ENCODE measurements at regions not wholly inside any gene's neighbourhood (a gene's known extent, or its start where the extent isn't known, plus 50 kb on each side); places are given as distances from the start of the nearest gene placed in this dataset.
"Not testable (repeated sequence)": the region's sequence is repeated elsewhere in the genome, so short reads cannot be mapped to it uniquely, and the experiment has no call there.

DNA sequence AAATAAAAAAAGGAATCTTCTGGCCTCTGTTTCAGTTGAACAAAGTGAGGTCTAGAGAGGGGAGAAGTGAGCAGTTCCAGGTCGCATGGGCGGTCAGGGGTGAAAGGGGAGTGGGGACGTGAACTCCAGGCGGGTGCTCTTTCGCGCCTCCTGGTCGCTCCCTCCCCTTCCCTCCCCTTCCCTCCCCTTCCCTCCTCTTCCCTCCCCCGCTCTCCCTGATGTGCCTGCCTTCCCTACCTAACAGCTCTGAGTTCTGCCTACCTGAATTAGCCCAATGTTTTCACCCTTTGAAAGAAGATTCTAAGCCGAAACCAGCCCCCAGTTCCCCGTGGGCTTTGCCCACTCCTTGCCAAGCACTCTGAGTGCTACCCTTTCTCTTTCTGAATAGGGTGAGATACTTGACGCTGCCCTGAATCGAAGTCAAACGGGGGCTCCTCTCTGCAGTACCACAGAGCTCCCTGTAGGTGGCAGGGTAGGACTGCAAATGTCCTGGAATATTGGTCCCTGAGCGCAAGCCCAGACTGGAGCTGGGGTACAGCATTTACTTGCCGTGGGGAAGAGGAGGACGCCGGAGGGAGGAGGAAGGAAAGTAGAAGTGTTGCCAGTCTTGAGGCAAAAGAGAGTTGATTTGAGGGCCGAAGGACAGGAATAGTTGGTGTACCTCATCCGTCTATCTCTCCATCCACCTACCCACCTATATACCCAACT is 214.4 kb downstream of the NPIPA7 start:
- CTCF ChIA-PET; POLR2A ChIA-PET; H3K36me3 ChIP-seq (ENCODE audit: control insufficient read depth in 2 of 3, insufficient read depth in 3 of 3, low read length in 3 of 3); H3K27me3 Mint-ChIP-seq; H3K4me1 ChIP-seq (ENCODE audit: control insufficient read depth in 2 of 2, insufficient read depth in 2 of 2, low read length in 2 of 2); H3K4me3 Mint-ChIP-seq; H3K4me3 ChIP-seq (ENCODE audit: low read length); H3K27me3 ChIP-seq (ENCODE audit: control insufficient read depth in 2 of 2, insufficient read depth in 2 of 2, low read length in 2 of 2); H3K36me3 Mint-ChIP-seq; intact Hi-C loops (cut with micrococcal nuclease); H3K9me3 ChIP-seq (ENCODE audit: control insufficient read depth in 2 of 3, low read length in 3 of 3); H3K27ac Mint-ChIP-seq; H3K27ac ChIP-seq (ENCODE audit: low read depth, low read length); H3K9me3 Mint-ChIP-seq: not testable (repeated sequence)
- ATAC-seq: peak; percentile 91
- DNase-seq: peak in 7 of 9 donors; percentile 11 to 51 (median 43)
- H3K4me1 Mint-ChIP-seq: peaks cover 0 to 18% (median 0%) of the 10 kb centered on the region in 7 donors

- H3K4me3 ChIP-seq (ENCODE audit: low read length); POLR2A ChIA-PET; H3K9me3 ChIP-seq (ENCODE audit: control insufficient read depth in 2 of 3, low read length in 3 of 3); CTCF ChIA-PET; DNase-seq; H3K27me3 ChIP-seq (ENCODE audit: control insufficient read depth in 2 of 2, insufficient read depth in 2 of 2, low read length in 2 of 2); H3K27ac ChIP-seq (ENCODE audit: low read depth, low read length); H3K36me3 Mint-ChIP-seq; ATAC-seq; H3K9me3 Mint-ChIP-seq; H3K27me3 Mint-ChIP-seq; intact Hi-C loops (cut with micrococcal nuclease); H3K36me3 ChIP-seq (ENCODE audit: control insufficient read depth in 2 of 3, insufficient read depth in 3 of 3, low read length in 3 of 3); H3K4me1 ChIP-seq (ENCODE audit: control insufficient read depth in 2 of 2, insufficient read depth in 2 of 2, low read length in 2 of 2): not testable (repeated sequence)
- Mint-ChIP-seq H3K4me3 (peak overlapping the region in 1 of 10 donors; percentile 55), H3K4me1 (peaks cover 0 to 23% (median 0%) of the 10 kb centered on the region in 7 donors), H3K27ac (peak overlapping the region in 1 of 9 donors; percentile 65)
These were observed 216.2 kb downstream of the NPIPA7 start for GRCh38 chr16:16595029-16595718.

DNA sequence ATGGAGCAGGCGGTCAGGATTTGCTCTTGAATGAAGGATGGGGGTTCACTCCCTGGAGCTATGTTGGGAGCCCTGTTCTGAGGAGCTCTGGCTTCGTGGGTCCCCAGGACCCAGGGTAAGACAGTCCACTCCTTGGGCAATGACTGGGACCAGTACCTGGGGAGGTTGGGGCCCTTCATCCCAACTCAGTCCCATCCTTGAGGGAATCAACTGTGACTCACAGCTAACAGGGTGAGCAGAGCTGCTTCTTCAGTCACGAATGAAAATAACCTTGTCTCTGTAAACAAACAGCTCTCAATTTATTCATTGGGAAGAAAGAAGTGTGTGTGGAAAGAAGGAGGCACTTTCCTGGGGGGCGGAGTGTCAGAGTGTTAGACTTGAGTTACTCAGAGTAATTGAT is 222.3 kb downstream of the NPIPA7 start:
- H3K4me1 ChIP-seq (ENCODE audit: control insufficient read depth in 2 of 2, insufficient read depth in 2 of 2, low read length in 2 of 2); H3K9me3 Mint-ChIP-seq; H3K4me3 ChIP-seq (ENCODE audit: low read length); ATAC-seq; H3K27me3 Mint-ChIP-seq; H3K36me3 ChIP-seq (ENCODE audit: control insufficient read depth in 2 of 3, insufficient read depth in 3 of 3, low read length in 3 of 3); intact Hi-C loops (cut with micrococcal nuclease); CTCF ChIA-PET; H3K9me3 ChIP-seq (ENCODE audit: control insufficient read depth in 2 of 3, low read length in 3 of 3); H3K27me3 ChIP-seq (ENCODE audit: control insufficient read depth in 2 of 2, insufficient read depth in 2 of 2, low read length in 2 of 2); DNase-seq; H3K4me3 Mint-ChIP-seq; H3K36me3 Mint-ChIP-seq; H3K27ac ChIP-seq (ENCODE audit: low read depth, low read length); POLR2A ChIA-PET: not testable (repeated sequence)
- Mint-ChIP-seq H3K27ac (peak overlapping the region in 1 of 9 donors; percentile 10), H3K4me1 (peaks cover 0 to 17% (median 0%) of the 10 kb centered on the region in 7 donors)

DNA sequence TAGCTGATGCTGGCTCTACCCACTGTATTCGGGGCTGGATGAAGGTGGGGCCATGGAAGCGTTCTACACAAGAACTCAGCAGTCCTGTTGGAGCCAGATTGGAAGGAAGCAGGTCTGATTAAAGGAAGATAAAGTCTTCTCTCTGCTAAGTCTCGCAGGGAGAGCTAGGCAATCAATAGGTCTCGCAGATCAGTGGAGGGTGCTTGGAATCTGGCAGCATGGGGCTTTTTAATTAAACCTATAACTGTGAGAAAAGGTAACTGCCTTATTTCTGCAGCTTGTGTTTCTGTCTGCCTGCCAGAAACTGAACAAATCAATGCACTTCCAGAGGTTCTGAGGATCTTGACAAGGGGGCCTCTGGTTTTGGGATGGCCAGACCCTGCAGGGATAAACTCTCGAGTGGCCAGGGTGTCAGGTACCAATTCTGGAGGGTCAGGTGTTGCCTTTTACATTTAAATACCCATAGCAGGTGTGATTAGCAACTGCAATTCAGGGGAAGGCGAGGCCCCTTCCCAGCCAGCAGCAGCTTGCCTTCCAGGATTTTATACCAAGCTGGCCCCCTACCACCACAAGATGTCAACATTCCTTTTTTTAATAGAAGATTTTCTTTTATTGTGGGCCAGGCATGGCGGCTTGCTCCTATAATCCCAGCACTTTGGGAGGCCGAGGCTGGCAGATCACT is 228.6 kb downstream of the NPIPA7 start:
- H3K4me3 Mint-ChIP-seq; H3K36me3 Mint-ChIP-seq; H3K27me3 Mint-ChIP-seq; DNase-seq; ATAC-seq; H3K27me3 ChIP-seq (ENCODE audit: control insufficient read depth in 2 of 2, insufficient read depth in 2 of 2, low read length in 2 of 2); H3K36me3 ChIP-seq (ENCODE audit: control insufficient read depth in 2 of 3, insufficient read depth in 3 of 3, low read length in 3 of 3); POLR2A ChIA-PET; H3K9me3 Mint-ChIP-seq; H3K4me3 ChIP-seq (ENCODE audit: low read length); H3K27ac ChIP-seq (ENCODE audit: low read depth, low read length); H3K27ac Mint-ChIP-seq; H3K4me1 ChIP-seq (ENCODE audit: control insufficient read depth in 2 of 2, insufficient read depth in 2 of 2, low read length in 2 of 2); CTCF ChIA-PET; H3K4me1 Mint-ChIP-seq; H3K9me3 ChIP-seq (ENCODE audit: control insufficient read depth in 2 of 3, low read length in 3 of 3); intact Hi-C loops (cut with micrococcal nuclease): not testable (repeated sequence)

- H3K27ac ChIP-seq (ENCODE audit: low read depth, low read length); H3K9me3 ChIP-seq (ENCODE audit: control insufficient read depth in 2 of 3, low read length in 3 of 3); H3K36me3 Mint-ChIP-seq; H3K4me3 ChIP-seq (ENCODE audit: low read length); H3K4me3 Mint-ChIP-seq; intact Hi-C loops (cut with micrococcal nuclease); H3K27ac Mint-ChIP-seq; H3K4me1 ChIP-seq (ENCODE audit: control insufficient read depth in 2 of 2, insufficient read depth in 2 of 2, low read length in 2 of 2); H3K4me1 Mint-ChIP-seq; H3K27me3 Mint-ChIP-seq; ATAC-seq; H3K36me3 ChIP-seq (ENCODE audit: control insufficient read depth in 2 of 3, insufficient read depth in 3 of 3, low read length in 3 of 3); H3K27me3 ChIP-seq (ENCODE audit: control insufficient read depth in 2 of 2, insufficient read depth in 2 of 2, low read length in 2 of 2); DNase-seq; H3K9me3 Mint-ChIP-seq; POLR2A ChIA-PET: not testable (repeated sequence)
- CTCF ChIA-PET: interaction anchor here (0.7 kb wide), 1 partner anchor 1310 kb away, joined by 4 read pairs; no protein-coding TSS in a partner anchor
These were observed 230.7 kb downstream of the NPIPA7 start for GRCh38 chr16:16609627-16610026.

DNA sequence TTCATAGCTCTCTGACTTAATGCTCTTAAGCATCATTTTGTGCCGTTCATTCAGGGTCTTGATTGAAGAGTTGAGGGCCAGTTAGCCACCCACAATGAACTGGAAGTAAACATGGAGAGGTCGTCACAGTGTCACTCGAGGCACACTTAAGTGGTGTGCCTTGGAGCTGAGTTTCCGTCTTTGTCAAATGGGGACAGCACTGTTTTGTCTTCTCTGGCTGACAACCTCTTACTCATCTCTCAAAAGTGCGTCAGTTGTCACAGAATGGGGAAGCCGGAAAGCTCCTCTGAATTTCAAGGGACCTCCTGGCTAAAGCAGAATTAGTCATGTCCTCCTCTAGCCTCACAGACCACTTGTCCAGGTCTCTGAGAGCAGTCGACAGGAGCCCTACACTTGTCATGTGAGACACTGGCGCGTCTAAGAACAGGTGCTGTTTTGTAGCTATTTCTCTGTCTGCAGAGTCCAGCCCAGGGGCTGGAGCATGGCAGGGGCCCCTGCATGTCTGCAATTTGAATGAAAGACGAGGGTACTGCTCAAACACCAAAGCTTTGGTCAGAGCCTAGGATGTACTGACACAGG is 231.5 kb downstream of the NPIPA7 start:
- H3K27me3 ChIP-seq (ENCODE audit: control insufficient read depth in 2 of 2, insufficient read depth in 2 of 2, low read length in 2 of 2); H3K36me3 ChIP-seq (ENCODE audit: control insufficient read depth in 2 of 3, insufficient read depth in 3 of 3, low read length in 3 of 3); DNase-seq; H3K4me1 ChIP-seq (ENCODE audit: control insufficient read depth in 2 of 2, insufficient read depth in 2 of 2, low read length in 2 of 2); H3K27ac ChIP-seq (ENCODE audit: low read depth, low read length); H3K9me3 Mint-ChIP-seq; ATAC-seq; H3K4me3 ChIP-seq (ENCODE audit: low read length); H3K36me3 Mint-ChIP-seq; H3K27me3 Mint-ChIP-seq; H3K27ac Mint-ChIP-seq; H3K4me3 Mint-ChIP-seq; H3K9me3 ChIP-seq (ENCODE audit: control insufficient read depth in 2 of 3, low read length in 3 of 3); H3K4me1 Mint-ChIP-seq; intact Hi-C loops (cut with micrococcal nuclease); POLR2A ChIA-PET: not testable (repeated sequence)
- CTCF ChIA-PET: interaction anchor here (0.7 kb wide), 1 partner anchor 1309 kb away, joined by 4 read pairs; no protein-coding TSS in a partner anchor
